GM21576 (cell line): ENCODE measurements at regions not wholly inside any gene's neighbourhood (a gene's known extent, or its start where the extent isn't known, plus 50 kb on each side); places are given as distances from the start of the nearest gene placed in this dataset.
A peak's percentile ranks its signal among the peaks of the same experiment; 100 is the strongest.
"Not testable (repeated sequence)": the region's sequence is repeated elsewhere in the genome, so short reads cannot be mapped to it uniquely, and the experiment has no call there.

ENCODE experiments used
- ATAC-seq: cut with Tn5 transposase; IDR thresholded peaks from one replicate; pipeline ENCODE4 v1.9.1; 2021; ENCODE audit warnings: mild to moderate bottlenecking, moderate library complexity; ENCODE audit not compliant: unreplicated experiment

DNA sequence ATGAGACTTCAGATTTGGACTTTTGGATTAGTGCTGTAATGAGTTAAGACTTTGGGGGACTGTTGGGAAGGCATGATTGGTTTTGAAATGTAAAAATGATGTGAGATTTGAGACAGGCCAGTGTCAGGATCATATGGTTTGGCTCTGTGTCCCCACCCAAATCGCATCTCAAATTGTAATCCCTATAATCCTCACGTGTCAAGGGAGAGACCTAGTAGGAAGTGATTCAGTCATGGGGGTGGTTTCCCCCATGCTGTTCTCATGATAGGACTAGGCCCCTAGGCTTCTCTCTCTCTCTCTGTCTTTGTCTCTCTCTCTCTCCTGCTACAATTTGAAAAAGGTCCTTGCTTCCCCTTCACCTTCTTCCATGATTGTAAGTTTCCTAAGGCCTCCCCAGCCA, 473.3 kb upstream of the CD180 start:
- no peak for ATAC-seq

DNA sequence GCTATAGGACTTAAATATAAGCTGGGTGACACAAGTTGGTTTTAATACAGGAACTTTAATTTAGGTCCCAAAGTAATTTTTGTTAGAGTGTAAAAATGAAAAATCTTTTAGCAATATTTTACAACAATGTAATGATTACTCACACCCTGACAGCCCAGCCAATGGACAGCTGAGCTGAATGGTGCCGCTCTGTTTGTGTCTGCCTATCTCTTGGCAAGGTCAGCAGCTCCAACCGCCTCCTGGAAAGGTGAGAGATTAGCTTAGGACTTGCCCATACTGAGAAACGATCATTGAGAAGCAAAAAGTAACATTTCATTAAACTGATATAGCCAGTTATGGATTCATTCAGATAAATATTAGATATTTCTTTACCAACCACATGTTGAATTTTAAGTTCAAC, 463.6 kb upstream of the CD180 start:
- no peak for ATAC-seq

DNA sequence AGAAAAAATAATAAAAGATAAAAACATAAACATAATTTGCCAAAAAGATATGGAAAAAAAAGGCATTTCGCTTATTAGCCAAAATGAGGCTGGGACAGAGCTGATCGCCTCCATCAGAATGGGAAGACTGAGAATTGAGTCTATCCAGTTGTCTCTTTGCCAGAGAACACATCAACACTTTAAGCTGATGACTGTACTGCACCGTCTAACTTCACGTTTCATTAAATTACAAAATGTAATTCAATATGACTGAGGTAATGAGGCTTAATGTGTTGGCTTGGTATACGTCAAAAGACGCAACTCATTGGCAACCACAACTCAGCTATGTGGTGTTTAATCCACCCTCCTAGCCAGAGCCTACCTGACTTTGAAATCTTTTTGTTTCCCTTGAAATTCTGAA, 462.7 kb upstream of the CD180 start:
- no peak for ATAC-seq

DNA sequence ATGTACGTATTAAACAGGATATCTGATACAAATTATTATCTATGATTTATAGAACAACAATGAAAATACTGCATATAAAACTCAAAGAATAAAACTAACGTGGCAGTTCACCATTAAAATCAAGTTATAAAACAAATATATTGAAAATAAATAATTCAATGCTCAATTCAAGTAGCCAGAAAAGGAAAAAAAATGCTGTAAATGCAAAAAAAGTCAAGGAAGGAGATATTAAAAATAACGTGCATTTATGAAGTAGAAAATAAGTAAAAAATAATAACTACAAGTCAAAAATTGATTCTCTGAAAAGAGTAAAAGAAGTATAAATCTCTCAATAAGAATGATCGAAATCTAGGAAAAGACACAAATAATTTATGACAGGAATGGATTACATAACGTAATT, 460.5 kb upstream of the CD180 start:
- ATAC-seq = no peak

DNA sequence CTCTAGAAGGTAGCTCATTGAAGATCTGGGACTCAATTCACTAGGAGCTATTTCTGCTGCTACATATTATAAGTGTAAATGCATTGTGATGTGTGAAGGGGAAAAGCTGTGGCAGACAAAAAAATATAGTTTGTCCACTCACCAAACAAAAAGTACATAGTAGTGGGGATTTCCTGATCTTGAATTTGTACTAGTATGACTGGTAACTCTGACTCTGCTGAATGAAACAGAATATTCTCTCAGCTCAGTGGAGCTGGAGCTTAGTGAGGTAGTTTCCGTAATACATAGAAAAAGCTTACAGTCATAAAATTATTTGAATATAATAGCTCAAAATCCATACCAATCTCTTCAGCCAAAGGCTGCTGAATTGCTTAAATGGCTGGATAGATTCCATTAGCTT, 455.6 kb upstream of the CD180 start:
- no peak for ATAC-seq

DNA sequence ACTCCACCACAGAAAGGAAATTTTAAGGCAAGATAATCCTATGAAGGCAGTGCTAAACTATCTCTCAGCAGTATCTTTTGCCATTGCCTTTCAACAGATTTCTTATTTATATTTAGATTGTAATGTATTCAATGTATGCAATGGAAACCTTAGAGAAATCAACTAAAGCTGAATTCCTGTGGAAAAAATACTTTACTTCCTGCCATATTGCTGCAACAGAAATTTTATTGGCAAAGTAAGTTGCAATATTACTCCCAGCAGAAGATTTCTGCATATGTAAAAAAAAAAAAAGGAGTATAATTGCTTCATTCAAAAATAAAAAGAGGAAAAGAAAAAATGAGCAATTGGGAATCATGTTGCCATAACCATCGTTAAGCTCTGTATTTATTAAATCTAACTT, 454.6 kb upstream of the CD180 start:
- ATAC-seq = no peak

DNA sequence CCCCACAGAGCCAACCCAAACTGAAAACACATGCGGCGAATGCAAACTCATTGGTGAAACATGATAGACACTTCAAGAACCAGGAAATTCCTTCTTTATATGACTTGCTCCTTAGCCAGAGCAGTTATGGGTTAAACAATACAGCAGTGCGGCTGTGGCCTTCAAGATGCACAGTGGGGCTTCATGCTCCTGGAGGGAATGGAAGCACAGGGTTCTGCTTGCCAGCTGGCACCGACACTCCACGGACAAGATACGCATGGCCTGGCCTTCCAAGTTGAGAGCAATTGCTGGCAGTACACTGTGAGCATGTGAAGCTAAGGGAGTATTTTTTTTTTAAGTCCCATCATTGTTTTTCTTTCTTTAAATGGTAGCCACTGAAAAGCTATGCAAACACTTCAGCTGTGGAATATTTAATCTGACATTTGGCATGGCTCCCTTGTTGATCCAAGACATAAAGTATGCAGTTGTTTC, 451.6 kb upstream of the CD180 start:
- no peak for ATAC-seq

DNA sequence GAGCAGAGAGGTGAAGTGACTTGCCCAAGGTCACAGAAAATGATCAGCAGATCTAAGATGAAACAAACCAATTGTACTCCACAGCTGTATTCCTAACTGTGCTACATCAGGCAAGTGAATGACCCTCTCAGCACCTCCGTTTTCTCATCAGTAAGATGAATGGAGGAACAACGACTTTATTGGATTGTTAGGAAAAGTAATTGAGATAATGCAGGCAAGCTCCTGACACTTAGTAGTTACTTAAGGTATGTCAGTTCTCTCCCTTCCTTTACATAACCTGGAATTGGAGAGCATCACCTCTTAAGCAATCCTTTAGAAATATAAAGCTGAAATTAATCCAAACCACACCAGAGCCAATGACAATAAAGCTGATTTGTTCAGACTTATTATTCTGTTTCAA, 451.2 kb upstream of the CD180 start:
- ATAC-seq = no peak

DNA sequence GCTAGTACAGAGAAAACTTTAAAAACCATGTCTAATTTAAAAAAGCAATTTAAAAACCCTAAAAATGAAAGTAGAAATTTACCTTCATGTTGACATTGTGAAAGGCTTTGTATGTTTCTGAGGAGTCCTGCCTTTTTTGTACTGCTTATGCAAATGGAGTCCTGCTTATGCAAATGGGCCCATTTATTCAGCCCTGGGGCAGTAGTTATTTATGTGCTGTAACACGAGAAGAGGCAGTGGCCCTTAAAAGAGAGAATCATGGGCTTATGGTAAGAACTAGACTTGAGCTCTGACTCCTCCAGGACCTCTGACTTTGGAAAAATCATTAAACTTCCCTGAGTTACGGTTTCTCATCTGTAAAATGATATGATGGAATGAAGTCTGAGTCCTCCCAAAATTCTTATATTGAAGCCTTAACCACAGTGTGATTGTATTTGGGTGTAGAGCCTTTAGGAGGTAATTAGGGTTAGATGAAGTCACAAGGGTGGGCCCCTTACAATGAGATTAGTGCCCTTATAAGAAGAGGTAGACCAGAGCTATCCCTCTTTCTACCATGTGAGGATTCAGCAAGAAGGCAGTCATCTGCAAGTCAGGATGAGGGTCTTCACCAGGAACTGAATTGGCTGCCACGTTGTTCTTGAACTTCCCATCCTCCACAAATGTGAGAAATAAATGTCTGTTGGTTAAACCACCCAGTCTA, 447.8 kb upstream of the CD180 start:
- no peak for ATAC-seq

DNA sequence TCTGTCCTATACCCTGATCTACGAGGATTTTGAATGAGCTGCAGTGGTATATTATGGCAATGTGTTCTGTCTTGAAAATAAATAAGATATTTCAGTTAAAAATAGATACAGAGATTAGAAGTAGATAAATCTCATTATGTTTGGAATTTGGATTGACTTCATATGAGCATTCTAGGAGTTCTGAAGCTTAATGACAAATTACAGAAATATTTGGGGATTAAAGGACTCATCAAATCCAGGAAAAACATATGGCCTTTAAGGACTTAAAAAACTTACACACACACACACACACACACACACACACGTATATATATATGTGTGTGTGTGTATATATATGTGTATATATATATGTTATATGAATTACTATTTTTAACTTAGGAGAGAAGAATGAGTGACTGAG, 446.9 kb upstream of the CD180 start:
- ATAC-seq = no peak

DNA sequence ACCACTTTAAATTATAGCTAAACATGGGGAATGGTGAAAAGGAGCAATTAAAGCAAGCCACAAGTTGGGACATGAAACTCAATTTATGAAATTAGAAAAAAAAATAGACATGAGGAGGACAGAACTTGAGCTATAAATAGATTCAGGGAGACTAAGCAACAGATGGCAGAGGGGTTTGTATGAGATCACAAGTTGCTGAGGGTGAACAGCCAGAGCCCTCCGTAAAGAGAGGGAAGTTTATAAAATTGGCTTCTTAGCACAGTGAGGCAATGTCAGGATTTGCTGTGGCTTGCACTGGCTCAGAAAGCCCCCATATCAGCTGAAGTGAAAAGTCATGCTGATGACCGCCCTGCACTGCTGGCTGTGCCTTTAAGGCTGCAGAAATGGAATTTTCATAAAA, 443.4 kb upstream of the CD180 start:
- ATAC-seq = no peak

DNA sequence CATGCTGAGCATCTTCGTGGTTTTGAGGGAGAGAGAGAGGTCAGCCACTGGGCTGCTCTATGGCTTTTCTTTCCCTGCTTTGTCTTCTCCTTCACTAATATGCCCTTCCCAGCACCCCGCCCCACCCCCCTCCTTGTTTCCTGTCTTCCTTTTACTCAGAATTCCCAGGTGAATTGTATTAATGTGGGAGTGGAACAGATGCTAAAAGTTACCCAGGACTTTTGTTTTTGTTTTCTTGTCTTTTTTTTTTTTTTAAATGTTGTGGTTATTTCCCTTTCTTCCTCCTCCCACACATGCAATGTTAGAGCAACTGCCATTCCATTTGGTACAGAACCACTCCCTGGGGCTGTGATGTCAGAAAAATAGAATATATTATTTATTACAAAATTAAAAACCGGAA, 442.7 kb upstream of the CD180 start:
- ATAC-seq = no peak

DNA sequence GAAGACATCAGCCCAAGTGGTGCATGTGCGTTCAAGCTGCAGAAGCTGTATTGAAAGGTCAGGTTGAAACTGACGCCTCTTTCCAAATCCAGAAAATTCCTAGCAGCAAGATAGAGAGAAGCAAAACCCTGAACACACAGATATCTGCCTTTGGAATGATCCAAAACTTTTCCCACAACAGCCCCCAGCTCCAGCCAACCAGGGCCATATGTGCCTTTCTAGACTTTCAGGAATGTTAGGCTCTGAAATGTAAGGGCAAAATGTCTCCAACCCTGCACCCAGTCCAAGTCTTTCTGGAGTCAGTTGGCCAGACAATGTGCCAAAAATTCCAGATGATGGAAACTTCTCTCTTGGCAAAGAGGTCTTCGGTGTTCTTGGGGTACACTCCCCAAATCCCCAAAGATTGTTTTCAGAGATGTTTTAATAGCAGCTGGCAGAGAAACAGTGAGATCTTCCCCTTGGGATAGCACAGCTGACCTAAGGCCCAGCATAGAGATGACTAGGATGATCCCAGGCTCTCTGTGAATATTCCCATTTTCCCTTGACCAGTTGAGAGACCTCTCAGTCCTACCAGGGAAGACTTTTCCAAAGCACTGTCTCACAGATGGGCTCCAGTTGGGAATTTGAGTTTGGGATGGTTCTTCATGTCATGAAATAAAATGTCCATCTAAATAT, 440.4 kb upstream of the CD180 start:
- no peak for ATAC-seq

DNA sequence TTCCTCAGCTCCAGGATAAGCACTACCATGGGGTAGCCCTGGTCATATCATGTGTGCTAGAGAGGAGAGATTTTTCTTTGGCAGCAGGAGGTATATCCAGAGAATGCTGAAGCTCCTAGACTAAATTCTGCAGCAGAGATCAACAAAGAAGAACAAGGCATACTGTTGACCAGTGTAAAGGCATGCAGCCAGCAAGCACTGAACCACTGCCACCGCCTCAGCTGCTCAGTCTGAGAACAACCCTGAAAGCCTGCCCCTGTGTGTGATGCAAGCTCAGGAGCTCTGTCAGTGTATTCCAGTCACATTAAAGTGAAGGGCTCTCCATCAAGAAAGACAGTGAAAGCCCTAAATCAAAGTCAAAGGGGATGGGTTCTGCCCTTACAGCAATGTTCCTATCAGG, 439.5 kb upstream of the CD180 start:
- no peak for ATAC-seq

DNA sequence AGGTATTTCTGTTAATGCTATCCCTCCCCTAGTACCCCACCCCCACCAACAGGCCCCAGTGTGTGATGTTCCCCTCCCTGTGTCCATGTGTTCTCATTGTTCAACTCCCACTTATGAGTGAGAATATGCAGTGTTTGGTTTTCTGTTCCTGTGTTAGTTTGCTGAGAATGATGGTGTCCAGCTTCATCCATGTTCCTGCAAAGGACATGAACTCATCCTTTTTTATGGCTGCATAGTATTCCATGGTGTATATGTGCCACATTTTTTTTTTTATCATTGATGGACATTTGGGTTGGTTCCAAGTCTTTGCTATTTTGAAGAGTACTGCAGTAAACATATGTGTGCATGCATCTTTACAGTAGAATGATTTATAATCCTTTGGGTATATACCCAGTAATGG, 430.5 kb upstream of the CD180 start:
- ATAC-seq = not testable (repeated sequence)

DNA sequence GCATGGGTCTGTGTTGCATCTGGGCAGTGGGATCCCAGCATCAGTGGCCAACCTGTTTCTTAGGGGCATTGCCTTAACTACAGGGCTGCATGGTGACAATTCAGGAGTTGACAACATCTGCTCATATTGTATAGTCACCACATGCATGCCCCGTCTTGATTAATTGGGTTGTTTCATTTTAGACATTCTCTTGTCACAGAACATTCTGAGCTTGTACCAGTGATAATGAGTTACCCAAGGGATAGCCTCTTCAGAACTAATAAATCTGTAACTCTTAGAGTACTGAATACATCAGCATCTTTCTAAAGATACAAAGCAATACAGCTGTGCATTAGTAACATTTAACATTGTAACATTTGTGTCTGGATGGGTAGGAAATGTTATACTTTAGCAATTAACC, 426.5 kb upstream of the CD180 start:
- ATAC-seq = no peak

DNA sequence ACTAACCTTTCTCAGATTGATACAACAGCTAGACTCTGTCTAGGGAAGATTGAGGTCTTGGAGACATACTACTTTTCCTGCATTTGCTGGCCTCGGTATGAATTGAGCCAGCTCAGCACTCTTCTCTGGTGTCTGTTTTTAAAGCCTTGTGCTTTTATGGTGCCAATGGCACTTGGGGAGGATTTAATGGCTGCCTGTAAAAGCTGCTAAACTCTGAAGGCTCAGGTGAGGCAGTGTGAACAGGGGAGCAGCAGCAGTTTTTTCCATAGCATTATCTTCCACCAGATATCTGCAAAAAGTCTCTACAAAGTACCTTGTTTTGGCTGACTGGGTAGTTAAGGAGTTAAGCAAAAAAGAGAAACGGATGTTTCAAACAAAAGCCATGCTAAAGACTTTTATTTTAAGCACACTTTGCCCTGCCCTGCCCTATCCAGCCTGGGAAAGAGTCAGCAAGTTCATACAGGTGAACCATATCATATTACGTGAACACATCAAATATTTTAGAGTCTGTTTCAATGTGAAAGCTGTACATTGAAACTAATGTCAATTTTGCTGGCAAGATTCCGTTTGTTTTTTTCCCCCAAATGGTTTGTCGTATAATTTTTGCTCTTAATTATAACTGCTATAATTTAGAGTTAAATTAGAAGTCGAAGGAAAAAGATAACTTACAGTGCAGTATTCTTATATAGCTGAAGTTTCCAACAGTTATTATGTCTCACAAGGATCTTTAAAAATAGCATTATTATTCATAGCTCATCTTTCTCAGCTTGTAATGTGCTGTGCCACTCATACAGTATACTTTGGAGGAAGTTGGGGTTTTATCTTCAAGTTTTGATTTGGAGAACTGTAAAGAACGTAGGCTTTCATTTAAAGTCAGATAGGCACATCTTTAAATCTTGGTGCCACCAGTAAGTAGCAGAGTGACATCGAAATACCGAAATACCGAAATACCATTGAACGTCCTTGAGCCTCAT, 424.1 kb upstream of the CD180 start:
- peak; percentile 53 for ATAC-seq

DNA sequence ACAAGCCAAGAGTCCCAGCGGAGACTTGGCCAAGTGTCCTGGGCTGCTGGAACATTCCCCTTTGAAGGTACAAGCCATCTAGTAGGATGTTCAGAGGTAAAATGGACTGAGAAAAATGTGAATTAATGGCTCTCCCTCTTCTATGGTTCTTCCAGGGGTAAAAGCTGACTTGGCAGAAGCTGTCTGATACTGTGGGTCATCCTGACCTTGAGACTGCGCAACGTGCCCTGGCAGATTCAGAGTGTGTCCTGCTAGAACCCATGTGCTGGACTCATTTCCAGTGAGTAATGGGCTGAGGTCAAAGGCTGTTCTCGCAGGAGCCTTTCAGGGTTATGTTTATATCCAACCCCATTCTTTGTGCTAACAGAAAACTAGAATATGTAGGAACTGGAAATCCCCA, 423.0 kb upstream of the CD180 start:
- ATAC-seq = no peak

DNA sequence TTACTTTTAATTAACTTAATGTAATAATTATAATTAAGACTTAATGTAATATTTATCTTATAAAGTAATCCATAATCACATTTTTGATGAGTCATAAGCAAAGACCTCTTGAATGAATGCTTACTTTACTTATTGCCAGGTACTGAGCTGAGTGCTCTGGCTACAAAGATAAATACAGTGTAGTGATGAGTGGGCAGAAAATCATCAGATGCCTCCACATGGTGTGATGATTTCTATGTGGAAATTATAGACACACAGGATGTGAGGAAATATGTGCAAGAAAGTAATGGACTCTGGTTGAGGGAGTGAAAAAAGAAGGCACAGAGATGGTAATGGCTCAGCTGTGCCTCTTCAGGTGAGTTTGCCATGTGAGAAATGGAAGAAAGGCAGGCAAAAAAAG, 422.6 kb upstream of the CD180 start:
- no peak for ATAC-seq

DNA sequence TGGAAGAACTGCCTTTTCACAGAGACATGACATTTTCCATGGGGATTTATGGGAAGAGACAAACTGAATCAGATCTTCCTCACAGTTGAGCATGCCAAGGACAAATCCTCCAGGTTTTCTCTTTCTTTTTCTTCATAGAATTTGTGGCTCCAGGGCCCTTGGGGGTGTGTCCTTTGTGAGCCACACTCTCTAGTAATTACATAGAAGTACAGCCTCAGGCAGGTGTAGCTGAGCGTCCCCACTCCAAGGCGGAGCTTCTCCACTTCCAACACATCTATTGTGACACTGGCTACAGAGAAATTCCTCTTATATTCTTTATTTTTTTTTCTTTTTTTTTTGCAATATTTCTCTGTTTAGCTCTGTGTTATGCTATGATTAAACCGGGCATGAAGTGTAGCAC, 420.5 kb upstream of the CD180 start:
- no peak for ATAC-seq

DNA sequence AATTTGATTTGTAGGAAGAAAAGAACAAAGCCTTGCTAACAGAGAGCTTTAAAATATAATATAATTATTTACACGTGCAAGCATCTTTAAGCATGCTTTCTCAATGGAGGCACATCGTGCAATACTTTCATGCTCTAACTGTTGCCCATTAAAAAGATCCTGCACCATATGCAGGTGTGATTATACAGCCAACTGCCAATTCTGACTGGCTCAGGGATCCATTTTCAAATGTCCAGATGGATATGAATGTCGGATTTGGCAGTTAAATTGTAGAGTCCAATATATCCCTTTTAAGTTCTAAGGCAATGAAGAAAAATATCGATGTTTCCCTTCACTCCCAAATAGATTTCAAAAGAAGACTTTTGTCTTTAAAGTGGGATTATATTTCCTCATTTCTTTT, 416.4 kb upstream of the CD180 start:
- ATAC-seq = no peak
